H9 (cell line): ENCODE measurements at regions not wholly inside any gene's neighbourhood (a gene's known extent, or its start where the extent isn't known, plus 50 kb on each side); places are given as distances from the start of the nearest gene placed in this dataset.

Experiments
- DNase-seq: peaks from one replicate; pipeline ENCODE4 v3.0.0-alpha.2; 2017
- H2AFZ ChIP-seq: one replicate; pipeline ENCODE4 v1.6.1; 2013; ENCODE audit warnings: mild to moderate bottlenecking, low read length, control low read depth, moderate library complexity
- H2AK5ac ChIP-seq: 2 replicates; pipeline ENCODE4 v1.6.1; 2013; ENCODE audit warnings: low read length, control low read depth, mixed read lengths; ENCODE audit not compliant: insufficient read length
- H2BK120ac ChIP-seq: one replicate; pipeline ENCODE4 v1.6.1; 2013; ENCODE audit warnings: low read depth, mild to moderate bottlenecking, low read length, control low read depth, inconsistent platforms; ENCODE audit not compliant: poor library complexity, severe bottlenecking
- H2BK12ac ChIP-seq: 2 replicates; pipeline ENCODE4 v1.6.1; 2013; ENCODE audit warnings: low read length, control low read depth, mixed read lengths, low read depth; ENCODE audit not compliant: insufficient read length
- H2BK15ac ChIP-seq: 2 replicates; pipeline ENCODE4 v1.6.1; 2013; ENCODE audit warnings: low read depth, low read length, control low read depth
- H2BK20ac ChIP-seq: one replicate; pipeline ENCODE4 v1.6.1; 2013; ENCODE audit warnings: low read depth, mild to moderate bottlenecking, low read length, control low read depth, inconsistent platforms; ENCODE audit not compliant: poor library complexity, severe bottlenecking
- H2BK5ac ChIP-seq: 2 replicates; pipeline ENCODE4 v1.6.1; 2013; ENCODE audit warnings: low read length, control low read depth, mixed read lengths; ENCODE audit not compliant: insufficient read length
- H3K14ac ChIP-seq: 2 replicates; pipeline ENCODE4 v1.6.1; 2013; ENCODE audit warnings: low read length, control low read depth; ENCODE audit not compliant: insufficient read depth
- H3K18ac ChIP-seq: 2 replicates; pipeline ENCODE4 v1.6.1; 2013; ENCODE audit warnings: low read depth, mild to moderate bottlenecking, mixed read lengths, low read length, control low read depth; ENCODE audit not compliant: insufficient read length
- H3K23ac ChIP-seq: 2 replicates; pipeline ENCODE4 v1.6.1; 2013; ENCODE audit warnings: low read length, control low read depth, mixed read lengths, low read depth; ENCODE audit not compliant: insufficient read length
- H3K23me2 ChIP-seq: 2 replicates; pipeline ENCODE4 v1.6.1; 2013; ENCODE audit warnings: low read depth, mild to moderate bottlenecking, mixed read lengths, low read length, control low read depth; ENCODE audit not compliant: insufficient read length, poor library complexity, severe bottlenecking
- H3K27ac ChIP-seq: 2 replicates; pipeline ENCODE4 v1.5.1; 2013; ENCODE audit warnings: low read length, control low read depth, mixed read lengths, low read depth; ENCODE audit not compliant: insufficient read length
- H3K27me3 ChIP-seq: 2 replicates; pipeline ENCODE4 v1.6.1; 2013; ENCODE audit warnings: low read length, control low read depth, inconsistent platforms; ENCODE audit not compliant: insufficient read depth
- H3K4ac ChIP-seq: 2 replicates; pipeline ENCODE4 v1.6.1; 2013; ENCODE audit warnings: low read depth, mild to moderate bottlenecking, control low read depth, inconsistent platforms, low read length, moderate library complexity
- H3K4me1 ChIP-seq: 2 replicates; pipeline ENCODE4 v1.6.1; 2013; ENCODE audit warnings: low read length, control low read depth, inconsistent platforms; ENCODE audit not compliant: insufficient read depth
- H3K4me2 ChIP-seq: 2 replicates; pipeline ENCODE4 v1.6.1; 2013; ENCODE audit warnings: low read length, control low read depth, mixed read lengths; ENCODE audit not compliant: insufficient read length, insufficient read depth
- H3K56ac ChIP-seq: 2 replicates; pipeline ENCODE4 v1.6.1; 2013; ENCODE audit warnings: low read depth, mild to moderate bottlenecking, mixed read lengths, low read length, control low read depth; ENCODE audit not compliant: insufficient read length
- H3K79me1 ChIP-seq: 2 replicates; pipeline ENCODE4 v1.6.1; 2013; ENCODE audit warnings: low read depth, mild to moderate bottlenecking, moderate library complexity, low read length, control low read depth, inconsistent platforms; ENCODE audit not compliant: insufficient read depth, poor library complexity, severe bottlenecking
- H3K79me2 ChIP-seq: 2 replicates; pipeline ENCODE4 v1.6.1; 2013; ENCODE audit warnings: low read length, control low read depth, inconsistent platforms; ENCODE audit not compliant: insufficient read depth
- H3K9ac ChIP-seq: 2 replicates; pipeline ENCODE4 v1.6.1; 2013; ENCODE audit warnings: low read length, control low read depth, mixed read lengths; ENCODE audit not compliant: insufficient read length; ENCODE audit errors: extremely low read depth
- H3K9me3 ChIP-seq: one replicate; pipeline ENCODE4 v1.6.1; 2013; ENCODE audit warnings: low read depth, low read length, inconsistent platforms; ENCODE audit not compliant: control insufficient read depth
- H3T11ph ChIP-seq: one replicate; pipeline ENCODE4 v1.6.1; 2013; ENCODE audit warnings: mild to moderate bottlenecking, low read length, control low read depth, inconsistent platforms
- H4K20me1 ChIP-seq: one replicate; pipeline ENCODE4 v1.6.1; 2013; ENCODE audit not compliant: control insufficient read depth, insufficient read length, insufficient read depth
- H4K5ac ChIP-seq: 2 replicates; pipeline ENCODE4 v1.6.1; 2013; ENCODE audit warnings: low read depth, mild to moderate bottlenecking, mixed read lengths, low read length, control low read depth; ENCODE audit not compliant: insufficient read length
- H4K8ac ChIP-seq: replicated peaks from 2 replicates; pipeline ENCODE4 v1.6.1; 2013; ENCODE audit warnings: low read length, control low read depth, mixed read lengths, low read depth; ENCODE audit not compliant: insufficient read length
- H4K91ac ChIP-seq: 2 replicates; pipeline ENCODE4 v1.6.1; 2013; ENCODE audit warnings: low read depth, mild to moderate bottlenecking, moderate library complexity, mixed read lengths, low read length, control low read depth; ENCODE audit not compliant: insufficient read length
- H3K27ac Mint-ChIP-seq, 3 experiments: 2 replicates in 2 of 3; 3 replicates in 1 of 3; pipeline ENCODE4 v1.8.0; 2020 to 2021; ENCODE audit warnings: mixed read lengths in 3 of 3, mild to moderate bottlenecking in 1 of 3, moderate library complexity in 1 of 3
- H3K27me3 Mint-ChIP-seq: 2 replicates; pipeline ENCODE4 v1.8.0; 2021; ENCODE audit warnings: low read depth, mild to moderate bottlenecking, moderate library complexity, mixed read lengths
- H3K36me3 Mint-ChIP-seq, 3 experiments: 2 replicates in 2 of 3; 3 replicates in 1 of 3; pipeline ENCODE4 v1.8.0; 2020 to 2021; ENCODE audit warnings: low read depth in 3 of 3, mixed read lengths in 3 of 3; ENCODE audit not compliant: insufficient read depth in 1 of 3
- H3K4me1 Mint-ChIP-seq, 2 experiments: 2 replicates each; pipeline ENCODE4 v1.8.0; 2020; ENCODE audit warnings: mixed read lengths in 2 of 2
- H3K4me3 Mint-ChIP-seq, 2 experiments: 2 replicates in 1 of 2; 3 replicates in 1 of 2; pipeline ENCODE4 v1.8.0; 2020 to 2021; ENCODE audit warnings: mild to moderate bottlenecking in 2 of 2, mixed read lengths in 2 of 2, moderate library complexity in 1 of 2
- H3K9me3 Mint-ChIP-seq, 2 experiments: 2 replicates in 1 of 2; 3 replicates in 1 of 2; pipeline ENCODE4 v1.8.0; 2020; ENCODE audit warnings: mild to moderate bottlenecking in 2 of 2, mixed read lengths in 2 of 2, moderate library complexity in 1 of 2
- WGBS: extraction: QIAGEN DNeasy Blood & Tissue Kit; methylation state at CpG from one replicate; pipeline ENCODE4 v1.1.7; 2013; ENCODE audit warnings: missing lambda C conversion rate, low lambda C conversion rate, mixed read lengths; ENCODE audit not compliant: insufficient read length; ENCODE audit errors: extremely low coverage; 5-methylcytosine and 5-hydroxymethylcytosine counted together
- TF ChIP-seq, protein P1 (sequence below): fragments of 200-600 bp; sonication (generic); conservative IDR thresholded peaks from 3 replicates; pipeline ENCODE4 v1.8.0; 2021; ENCODE audit warnings: antibody characterized with exemption, mild to moderate bottlenecking

DNA sequence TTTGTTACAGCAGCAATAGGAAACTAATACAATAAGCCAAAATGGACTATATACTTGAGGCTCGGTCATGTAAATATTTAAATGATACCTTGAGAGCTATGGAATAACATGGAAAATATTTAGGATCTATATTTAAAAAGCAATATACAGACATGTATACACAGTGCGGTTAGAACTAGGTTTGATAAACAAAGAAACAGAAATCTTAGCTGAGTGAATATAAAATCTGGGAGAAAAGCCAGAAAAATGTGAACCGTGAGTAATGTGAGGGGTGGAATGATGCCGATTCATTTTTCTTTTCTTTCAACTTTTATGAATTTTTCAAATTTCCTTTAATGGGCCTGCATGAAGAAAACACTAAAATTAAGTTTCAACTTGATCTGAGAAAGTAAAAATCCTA is 104.1 kb downstream of the ATXN3L start:
- Mint-ChIP-seq H3K27me3 (peaks cover 2% of the 10 kb centered on the region; the same call in 1 of the 2 replicates), H3K4me1 (peaks cover 12 to 15% of the 10 kb centered on the region in 2 experiments), H3K36me3 (peaks cover 2 to 9% (median 4%) of the 10 kb centered on the region in 3 experiments; a peak in 4 of 7 replicates), H3K9me3 (peaks cover 53% of the 10 kb centered on the region in 2 experiments), H3K27ac (no peak overlapping the region), H3K4me3 (no peak overlapping the region)
- no peak overlapping the region for H3K4me2 ChIP-seq
- H3K27ac ChIP-seq: no peak overlapping the region
- H3K9me3 ChIP-seq: peaks cover 6% of the 10 kb centered on the region
- no peak overlapping the region for H3K56ac ChIP-seq
- no peak overlapping the region for H3K18ac ChIP-seq
- H3K14ac ChIP-seq: no peak overlapping the region
- H2BK12ac ChIP-seq: no peak overlapping the region
- H4K91ac ChIP-seq: no peak overlapping the region
- H3K23ac ChIP-seq: no peak overlapping the region
- H3K4ac ChIP-seq: no peak overlapping the region
- H2BK15ac ChIP-seq: no peak overlapping the region
- H3K79me1 ChIP-seq: no peaks in the 10 kb centered on the region
- H3T11ph ChIP-seq: no peak overlapping the region
- TF ChIP-seq, protein P1, sequence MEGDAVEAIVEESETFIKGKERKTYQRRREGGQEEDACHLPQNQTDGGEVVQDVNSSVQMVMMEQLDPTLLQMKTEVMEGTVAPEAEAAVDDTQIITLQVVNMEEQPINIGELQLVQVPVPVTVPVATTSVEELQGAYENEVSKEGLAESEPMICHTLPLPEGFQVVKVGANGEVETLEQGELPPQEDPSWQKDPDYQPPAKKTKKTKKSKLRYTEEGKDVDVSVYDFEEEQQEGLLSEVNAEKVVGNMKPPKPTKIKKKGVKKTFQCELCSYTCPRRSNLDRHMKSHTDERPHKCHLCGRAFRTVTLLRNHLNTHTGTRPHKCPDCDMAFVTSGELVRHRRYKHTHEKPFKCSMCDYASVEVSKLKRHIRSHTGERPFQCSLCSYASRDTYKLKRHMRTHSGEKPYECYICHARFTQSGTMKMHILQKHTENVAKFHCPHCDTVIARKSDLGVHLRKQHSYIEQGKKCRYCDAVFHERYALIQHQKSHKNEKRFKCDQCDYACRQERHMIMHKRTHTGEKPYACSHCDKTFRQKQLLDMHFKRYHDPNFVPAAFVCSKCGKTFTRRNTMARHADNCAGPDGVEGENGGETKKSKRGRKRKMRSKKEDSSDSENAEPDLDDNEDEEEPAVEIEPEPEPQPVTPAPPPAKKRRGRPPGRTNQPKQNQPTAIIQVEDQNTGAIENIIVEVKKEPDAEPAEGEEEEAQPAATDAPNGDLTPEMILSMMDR: no peak
- no peaks in the 10 kb centered on the region for H4K20me1 ChIP-seq
- H2BK120ac ChIP-seq: no peak overlapping the region
- no peak overlapping the region for H4K5ac ChIP-seq
- H2BK20ac ChIP-seq: no peak overlapping the region
- H3K79me2 ChIP-seq: no peaks in the 10 kb centered on the region
- no peak overlapping the region for H2BK5ac ChIP-seq
- H2AFZ ChIP-seq: no peak overlapping the region
- no peak for DNase-seq
- no peak overlapping the region for H4K8ac ChIP-seq
- H3K23me2 ChIP-seq: no peaks in the 10 kb centered on the region
- H3K9ac ChIP-seq: no peak overlapping the region
- H2AK5ac ChIP-seq: no peak overlapping the region
- H3K27me3 ChIP-seq: no peaks in the 10 kb centered on the region
- H3K4me1 ChIP-seq: 0 out of 2 replicates have a peak, but pooled peaks cover 5% of the 10 kb centered on the region
- whole genome bisulfite sequencing: no CpG with 5 or more reads among the region's 4 CpGs
